ENCODE measurements at regions not wholly inside any gene's neighbourhood (a gene's known extent, or its start where the extent isn't known, plus 50 kb on each side); places are given as distances from the start of the nearest gene placed in this dataset.

GRCh38 chr12:13387101-13387500 is 190.6 kb downstream of the EMP1 start:
- no peak overlapping the region for H2AFZ ChIP-seq (ENCODE audit: control insufficient read depth, low read depth, low read length)

GRCh38 chr12:13386323-13387039 is 190.0 kb downstream of the EMP1 start:
- TF ChIP-seq NRF1 (conservative IDR thresholded peaks at IDR 0.05; ENCODE audit: low read depth, low read length) (no peak), RB1 (IDR thresholded peaks at IDR 0.05; ENCODE audit: borderline replicate concordance) (no peak), SUPT20H (IDR thresholded peaks at IDR 0.05; ENCODE audit: borderline replicate concordance, control insufficient read depth, low read depth, low read length) (no peak), NBN (IDR thresholded peaks at IDR 0.05) (no peak), RFX5 (IDR thresholded peaks at IDR 0.05; ENCODE audit: low read depth, low read length) (no peak), LARP7 (IDR thresholded peaks at IDR 0.05) (no peak)
- Histone ChIP-seq H3K4me2 (ENCODE audit: control insufficient read depth, insufficient read depth) (no peak overlapping the region), H3K27ac (ENCODE audit: control insufficient read depth, insufficient read depth) (no peak overlapping the region), H3K4me1 (ENCODE audit: control insufficient read depth, insufficient read depth, low read length) (no peaks in the 10 kb centered on the region), H3K4me3 (no peak overlapping the region), H3K9ac (ENCODE audit: control insufficient read depth, insufficient read depth, low read length) (no peak overlapping the region), H2AFZ (ENCODE audit: control insufficient read depth, low read depth, low read length) (no peak overlapping the region), H3K36me3 (ENCODE audit: control insufficient read depth in 2 of 2, insufficient read depth in 2 of 2, low read length in 1 of 2) (no peaks in the 10 kb centered on the region), H3K27me3 (replicated peaks in 1 of 2; ENCODE audit: control insufficient read depth in 2 of 2, insufficient read depth in 2 of 2, low read length in 1 of 2) (no peaks in the 10 kb centered on the region), H3K9me3 (replicated peaks; ENCODE audit: control insufficient read depth, insufficient read depth, low read length) (no peaks in the 10 kb centered on the region), H4K20me1 (ENCODE audit: control insufficient read depth, insufficient read depth) (no peaks in the 10 kb centered on the region), H3K79me2 (ENCODE audit: control insufficient read depth, insufficient read depth, low read length) (no peaks in the 10 kb centered on the region)
- in situ Hi-C loops (cut with MboI): no loop called here
- POLR2A ChIA-PET: no interaction called here
- BruUV-seq (replicated peaks): no TSS peak
- 20% methylated on average over 3 of the region's 3 CpGs for WGBS (ENCODE audit: insufficient coverage, insufficient replicate concordance, low lambda C conversion rate, missing lambda C conversion rate)
- intact Hi-C loops (cut with micrococcal nuclease; ENCODE audit: unreplicated experiment): no loop called here
- FAIRE-seq: no peak
- CTCF ChIA-PET: no interaction called here
- no peak for DNase-seq (ENCODE audit: low read depth, low spot score)
- SMC1A ChIA-PET (ENCODE audit: uncharacterized antibody, unreplicated experiment): no interaction called here
- ATAC-seq: no peak
- RAD21 ChIA-PET (ENCODE audit: unreplicated experiment): no interaction called here

More at GRCh38 chr12:13387101-13387500, 190.6 kb downstream of the EMP1 start:
- H3K27ac ChIP-seq (ENCODE audit: control insufficient read depth, insufficient read depth): no peak overlapping the region
- TF ChIP-seq DPF2 (IDR thresholded peaks at IDR 0.05): no peak
- no peak for TF ChIP-seq RELB (IDR thresholded peaks at IDR 0.05; ENCODE audit: low read depth)
- TF ChIP-seq TCF7 (IDR thresholded peaks at IDR 0.05; ENCODE audit: borderline replicate concordance): no peak
- TF ChIP-seq MTA3 (IDR thresholded peaks at IDR 0.05; ENCODE audit: borderline replicate concordance, low read length): no peak
- H3K4me3 ChIP-seq: no peak overlapping the region
- CTCF ChIA-PET: no interaction called here
- no peaks in the 10 kb centered on the region for H4K20me1 ChIP-seq (ENCODE audit: control insufficient read depth, insufficient read depth)
- FAIRE-seq: no peak
- no peak for DNase-seq (ENCODE audit: low read depth, low spot score)
- H3K9me3 ChIP-seq (replicated peaks; ENCODE audit: control insufficient read depth, insufficient read depth, low read length): no peaks in the 10 kb centered on the region
- RAD21 ChIA-PET (ENCODE audit: unreplicated experiment): no interaction called here
- no TSS peak for BruUV-seq (replicated peaks)
- H3K36me3 ChIP-seq (ENCODE audit: control insufficient read depth in 2 of 2, insufficient read depth in 2 of 2, low read length in 1 of 2): no peaks in the 10 kb centered on the region
- ATAC-seq: no peak
- WGBS (ENCODE audit: insufficient coverage, insufficient replicate concordance, low lambda C conversion rate, missing lambda C conversion rate): 19% methylated on average over 6 of the region's 6 CpGs
- no peak overlapping the region for H3K4me2 ChIP-seq (ENCODE audit: control insufficient read depth, insufficient read depth)
- H3K27me3 ChIP-seq (replicated peaks in 1 of 2; ENCODE audit: control insufficient read depth in 2 of 2, insufficient read depth in 2 of 2, low read length in 1 of 2): no peaks in the 10 kb centered on the region
- H3K9ac ChIP-seq (ENCODE audit: control insufficient read depth, insufficient read depth, low read length): no peak overlapping the region
- H3K4me1 ChIP-seq (ENCODE audit: control insufficient read depth, insufficient read depth, low read length): no peaks in the 10 kb centered on the region
- intact Hi-C loops (cut with micrococcal nuclease; ENCODE audit: unreplicated experiment): no loop called here
- in situ Hi-C loops (cut with MboI): no loop called here
- POLR2A ChIA-PET: no interaction called here
- no peaks in the 10 kb centered on the region for H3K79me2 ChIP-seq (ENCODE audit: control insufficient read depth, insufficient read depth, low read length)
- SMC1A ChIA-PET (ENCODE audit: uncharacterized antibody, unreplicated experiment): no interaction called here

Data from GM12878 (cell line).